Vagina (tissue), 2 donors: ENCODE measurements at regions not wholly inside any gene's neighbourhood (a gene's known extent, or its start where the extent isn't known, plus 50 kb on each side); places are given as distances from the start of the nearest gene placed in this dataset.

Experiments used
- DNase-seq, 2 donors: peaks; one replicate each; pipeline ENCODE4 v3.0.0-alpha.2; 2017; ENCODE audit errors: extremely low spot score in 2 of 2
- H3K27ac ChIP-seq: fragments of 200-600 bp; sonication (generic); one replicate; pipeline ENCODE4 v1.5.1; 2019
- H3K27me3 ChIP-seq: fragments of 200-600 bp; sonication (generic); one replicate; pipeline ENCODE4 v1.5.1; 2019
- H3K36me3 ChIP-seq, 2 donors: fragments of 200-600 bp; sonication (generic); one replicate each; pipeline ENCODE4 v1.5.1; 2017 to 2019
- H3K4me1 ChIP-seq: fragments of 200-600 bp; sonication (generic); one replicate; pipeline ENCODE4 v1.5.1; 2019
- H3K4me3 ChIP-seq, 2 donors: fragments of 200-600 bp; sonication (generic); 1 replicate in 1 of 2; 2 replicates in 1 of 2; pipeline ENCODE4 v1.5.1; 2016 to 2019
- H3K9me3 ChIP-seq: fragments of 200-600 bp; sonication (generic); one replicate; pipeline ENCODE4 v1.5.1; 2019
- CTCF ChIP-seq, 3 experiments: fragments of 450-650 bp in 2 of 3; fragments of 200-600 bp in 1 of 3; sonication (generic) in 1 of 3; IDR thresholded peaks; one replicate each; pipeline ENCODE4 v1.5.1; 2017 to 2019; ENCODE audit warnings: antibody characterized with exemption in 3 of 3, mild to moderate bottlenecking in 2 of 3, moderate library complexity in 2 of 3
- POLR2A ChIP-seq, 2 donors: fragments of 450-650 bp; IDR thresholded peaks; one replicate each; pipeline ENCODE4 v1.6.1; 2017; ENCODE audit warnings: antibody characterized with exemption in 2 of 2, mild to moderate bottlenecking in 2 of 2, moderate library complexity in 2 of 2
- POLR2AphosphoS5 ChIP-seq, 2 donors: sonication (generic); formaldehyde crosslinking; IDR thresholded peaks; one replicate each; pipeline ENCODE4 v1.9.0; 2017; ENCODE audit warnings: antibody characterized with exemption in 2 of 2, mild to moderate bottlenecking in 2 of 2, low read depth in 1 of 2; ENCODE audit not compliant: insufficient read depth in 1 of 2
- intact Hi-C: fragments of 100-400 bp; cut with DNase I; formaldehyde crosslinking; loops from one replicate; pipeline ENCODE4 v1.15.1; 2023

- no peak overlapping the region for H3K27ac ChIP-seq
- TF ChIP-seq POLR2AphosphoS5 (IDR thresholded peaks at IDR 0.05; ENCODE audit: insufficient read depth in 1 of 2, low read depth in 1 of 2) (no peak), POLR2A (IDR thresholded peaks at IDR 0.05) (no peak), CTCF (IDR thresholded peaks at IDR 0.05) (no peak)
- H3K36me3 ChIP-seq: no peaks in the 10 kb centered on the region
- no peaks in the 10 kb centered on the region for H3K9me3 ChIP-seq
- DNase-seq: no peak
- H3K27me3 ChIP-seq: no peaks in the 10 kb centered on the region
- intact Hi-C loops: no loop called here
- H3K4me1 ChIP-seq: no peaks in the 10 kb centered on the region
- no peak overlapping the region for H3K4me3 ChIP-seq
Observed at GRCh38 chr2:209114588-209115240, 309.1 kb upstream of the MAP2 start.

DNA sequence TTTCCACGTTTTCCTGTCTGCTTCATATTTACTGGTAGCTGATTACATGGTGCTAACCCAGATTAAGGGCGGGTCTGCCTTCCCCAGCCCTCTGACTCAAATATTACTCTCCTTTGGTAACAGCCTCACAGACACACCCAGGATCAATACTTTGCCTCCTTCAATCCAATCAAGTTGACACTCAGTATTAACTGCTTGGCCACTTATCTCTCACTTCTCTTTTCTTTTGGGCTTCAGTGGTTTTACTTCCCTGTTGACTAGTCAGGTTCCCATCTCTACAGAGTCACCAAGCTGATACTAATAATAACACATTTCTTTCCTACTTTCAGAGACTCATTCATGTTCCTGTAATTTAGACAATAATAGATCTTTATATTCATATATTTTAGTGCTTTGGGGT, 302.2 kb upstream of the MAP2 start:
- H3K4me3 ChIP-seq: no peak overlapping the region
- no peaks in the 10 kb centered on the region for H3K4me1 ChIP-seq
- DNase-seq: no peak
- TF ChIP-seq CTCF (IDR thresholded peaks at IDR 0.05) (no peak), POLR2AphosphoS5 (IDR thresholded peaks at IDR 0.05; ENCODE audit: insufficient read depth in 1 of 2, low read depth in 1 of 2) (no peak)
- H3K9me3 ChIP-seq: no peaks in the 10 kb centered on the region
- no peaks in the 10 kb centered on the region for H3K36me3 ChIP-seq
- no peak overlapping the region for H3K27ac ChIP-seq
- intact Hi-C loops: no loop called here
- no peaks in the 10 kb centered on the region for H3K27me3 ChIP-seq

- TF ChIP-seq CTCF (IDR thresholded peaks at IDR 0.05) (no peak), POLR2AphosphoS5 (IDR thresholded peaks at IDR 0.05; ENCODE audit: insufficient read depth in 1 of 2, low read depth in 1 of 2) (no peak), POLR2A (IDR thresholded peaks at IDR 0.05) (no peak)
- intact Hi-C loops: no loop called here
Observed at GRCh38 chr2:209125291-209125690, 298.6 kb upstream of the MAP2 start.

DNA sequence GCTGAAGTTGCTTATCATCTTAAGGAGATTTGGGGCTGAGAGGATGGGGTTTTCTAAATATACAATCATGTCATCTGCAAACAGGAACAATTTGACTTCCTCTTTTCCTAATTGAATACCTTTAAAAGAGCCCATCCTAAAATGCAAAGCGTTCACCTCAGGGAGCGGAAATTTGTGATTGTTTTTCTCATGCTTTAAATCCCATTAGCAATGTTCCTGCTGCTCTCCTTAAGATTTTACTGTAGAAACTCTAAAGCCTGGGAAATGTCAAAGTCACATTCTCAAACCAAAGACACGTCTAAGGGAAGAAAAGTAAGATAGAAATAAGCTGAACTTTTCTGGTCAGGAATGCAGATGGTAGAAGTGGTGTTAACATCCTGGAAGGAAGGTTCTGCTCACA, 285.8 kb upstream of the MAP2 start:
- DNase-seq: no peak
- H3K4me1 ChIP-seq: no peaks in the 10 kb centered on the region
- H3K4me3 ChIP-seq: no peak overlapping the region
- no peak for TF ChIP-seq POLR2AphosphoS5 (IDR thresholded peaks at IDR 0.05; ENCODE audit: insufficient read depth in 1 of 2, low read depth in 1 of 2)
- H3K9me3 ChIP-seq: no peaks in the 10 kb centered on the region
- intact Hi-C loops: no loop called here
- H3K36me3 ChIP-seq: no peaks in the 10 kb centered on the region
- H3K27ac ChIP-seq: no peak overlapping the region
- no peaks in the 10 kb centered on the region for H3K27me3 ChIP-seq

More at GRCh38 chr2:209125291-209125690, 298.6 kb upstream of the MAP2 start:
- Histone ChIP-seq H3K36me3 (no peaks in the 10 kb centered on the region), H3K27me3 (no peaks in the 10 kb centered on the region), H3K27ac (no peak overlapping the region), H3K4me1 (no peaks in the 10 kb centered on the region), H3K4me3 (no peak overlapping the region), H3K9me3 (no peaks in the 10 kb centered on the region)
- no peak for DNase-seq

DNA sequence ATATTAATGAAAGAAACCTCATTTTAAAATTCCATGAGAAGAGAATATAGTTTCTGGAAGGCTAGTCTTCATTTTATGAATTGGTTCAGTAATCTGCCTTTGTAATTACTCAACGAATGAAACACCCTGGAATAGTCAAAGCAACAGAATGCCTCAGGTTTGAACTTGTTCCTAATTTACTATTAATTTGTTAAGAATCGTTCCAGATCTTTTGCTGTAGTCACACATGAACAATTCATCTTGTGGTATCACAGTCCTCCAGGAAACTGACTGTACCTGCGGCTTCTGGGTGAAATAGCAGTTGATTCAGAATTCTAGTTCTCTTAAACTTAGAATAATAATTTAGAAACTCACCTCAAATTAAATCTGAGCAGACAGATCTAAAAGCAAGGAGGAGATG, 282.7 kb upstream of the MAP2 start:
- intact Hi-C loops: no loop called here

More for the DNA sequence above, 282.7 kb upstream of the MAP2 start:
- DNase-seq: no peak
- TF ChIP-seq CTCF (IDR thresholded peaks at IDR 0.05) (no peak), POLR2A (IDR thresholded peaks at IDR 0.05) (no peak), POLR2AphosphoS5 (IDR thresholded peaks at IDR 0.05; ENCODE audit: insufficient read depth in 1 of 2, low read depth in 1 of 2) (no peak)
- no peak overlapping the region for H3K27ac ChIP-seq
- H3K27me3 ChIP-seq: no peaks in the 10 kb centered on the region
- no peak overlapping the region for H3K4me3 ChIP-seq
- H3K36me3 ChIP-seq: no peaks in the 10 kb centered on the region
- H3K4me1 ChIP-seq: no peaks in the 10 kb centered on the region
- no peaks in the 10 kb centered on the region for H3K9me3 ChIP-seq
